ENCODE measurements at regions not wholly inside any gene's neighbourhood (a gene's known extent, or its start where the extent isn't known, plus 50 kb on each side); places are given as distances from the start of the nearest gene placed in this dataset.

DNA sequence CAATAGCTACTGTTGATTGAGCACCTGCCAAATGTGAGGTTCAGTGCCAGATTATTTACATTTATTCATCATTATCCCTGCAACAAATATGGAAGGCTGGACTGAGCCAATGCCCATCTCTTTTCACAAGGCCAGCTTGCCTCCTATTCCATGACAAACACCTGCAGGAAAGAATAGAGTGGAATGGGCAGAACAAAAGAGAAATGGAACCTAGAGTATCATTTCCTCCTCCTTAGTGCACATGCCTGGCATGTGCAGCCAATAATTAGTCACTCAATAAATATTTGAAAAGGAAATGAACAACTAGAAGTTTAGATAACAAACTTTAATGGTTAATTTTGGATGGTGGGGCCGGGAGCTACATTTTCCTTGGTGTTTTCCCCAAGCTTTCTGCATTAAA is 61.4 kb upstream of the MYRIP start:
- no TSS peak for BruUV-seq (replicated peaks)
- RAD21 ChIA-PET (ENCODE audit: low non-redundant PET in 1 of 2, low total read pairs in 2 of 2, uncharacterized antibody in 2 of 2, unreplicated experiment in 2 of 2): no interaction called here

DNA sequence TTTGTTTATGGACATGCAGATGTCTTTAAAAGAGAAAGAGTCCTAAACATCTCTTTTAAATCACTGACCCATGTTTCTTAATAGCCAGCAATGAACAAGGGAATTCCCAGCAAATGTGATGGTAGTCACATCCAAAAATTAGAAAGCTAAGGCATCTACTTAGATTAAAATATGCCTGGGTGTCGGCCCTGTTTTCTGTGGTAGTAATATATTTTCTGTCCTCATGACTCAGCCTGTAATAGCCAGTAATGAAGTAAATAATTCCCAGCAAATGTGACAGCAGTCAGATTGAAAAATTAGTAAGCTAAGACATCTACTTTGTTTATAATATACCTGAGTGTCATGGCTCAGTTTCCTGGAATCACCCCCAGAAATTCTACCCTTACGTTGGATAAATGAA is 60.6 kb upstream of the MYRIP start:
- Histone ChIP-seq H3K9me3 (ENCODE audit: control insufficient read depth in 1 of 2, insufficient read depth in 1 of 2, low read depth in 1 of 2, low read length in 2 of 2) (no peaks in the 10 kb centered on the region), H2AFZ (ENCODE audit: low read depth, low read length, poor library complexity, severe bottlenecking) (no peak overlapping the region), H3K9me2 (ENCODE audit: insufficient read depth) (no peaks in the 10 kb centered on the region), H3K4me2 (ENCODE audit: low read length) (no peak overlapping the region), H3K4me1 (ENCODE audit: control insufficient read depth in 1 of 2, insufficient read depth in 2 of 2, low read length in 2 of 2) (no peaks in the 10 kb centered on the region), H3K4me3 (replicated peaks in 1 of 2; ENCODE audit: low read depth in 1 of 2, low read length in 2 of 2) (no peak overlapping the region), H3K9ac (ENCODE audit: low read length) (no peak overlapping the region), H3K79me2 (ENCODE audit: insufficient read depth, low read length) (no peaks in the 10 kb centered on the region), H3K36me3 (ENCODE audit: control insufficient read depth in 1 of 2, insufficient read depth in 2 of 2, low read length in 2 of 2) (no peaks in the 10 kb centered on the region), H4K20me1 (ENCODE audit: insufficient read depth) (no peaks in the 10 kb centered on the region), H3K27ac (ENCODE audit: low read depth, low read length) (no peak overlapping the region), H3K27me3 (ENCODE audit: insufficient read depth, low read length) (no peaks in the 10 kb centered on the region)
- ATAC-seq (no peak), DNase-seq (ENCODE audit: low read depth, low spot score) (no peak)
- intact Hi-C loops (cut with micrococcal nuclease): no loop called here
- BruUV-seq (replicated peaks): no TSS peak
- ChIA-PET RAD21 (ENCODE audit: low non-redundant PET in 1 of 2, low total read pairs in 2 of 2, uncharacterized antibody in 2 of 2, unreplicated experiment in 2 of 2) (no interaction called here), POLR2A (no interaction called here), CTCF (no interaction called here)
- TF ChIP-seq ZNF274 (IDR thresholded peaks at IDR 0.05; ENCODE audit: low read depth, low read length) (no peak), JUND (IDR thresholded peaks at IDR 0.05) (no peak), TCF7L2 (IDR thresholded peaks at IDR 0.05; ENCODE audit: borderline replicate concordance, extremely low read depth, insufficient read depth, insufficient read length) (no peak), CBX3 (IDR thresholded peaks at IDR 0.05; ENCODE audit: low read depth) (no peak), SIN3A (IDR thresholded peaks at IDR 0.05; ENCODE audit: low read depth) (no peak), POLR2A (IDR thresholded peaks at IDR 0.05; ENCODE audit: borderline replicate concordance, extremely low read depth, insufficient read depth, insufficient read length) (no peak), FOSL1 (IDR thresholded peaks at IDR 0.05; ENCODE audit: low read depth) (no peak), CEBPB (IDR thresholded peaks at IDR 0.05; ENCODE audit: low read depth) (no peak), POLR2AphosphoS5 (IDR thresholded peaks at IDR 0.05; ENCODE audit: low read depth, low read length) (no peak)
- TF ChIP-seq, protein P1, sequence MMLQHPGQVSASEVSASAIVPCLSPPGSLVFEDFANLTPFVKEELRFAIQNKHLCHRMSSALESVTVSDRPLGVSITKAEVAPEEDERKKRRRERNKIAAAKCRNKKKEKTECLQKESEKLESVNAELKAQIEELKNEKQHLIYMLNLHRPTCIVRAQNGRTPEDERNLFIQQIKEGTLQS (IDR thresholded peaks at IDR 0.05): no peak
- TF ChIP-seq, protein P2, sequence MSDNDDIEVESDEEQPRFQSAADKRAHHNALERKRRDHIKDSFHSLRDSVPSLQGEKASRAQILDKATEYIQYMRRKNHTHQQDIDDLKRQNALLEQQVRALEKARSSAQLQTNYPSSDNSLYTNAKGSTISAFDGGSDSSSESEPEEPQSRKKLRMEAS (IDR thresholded peaks at IDR 0.05): no peak
- TF ChIP-seq, protein P3, sequence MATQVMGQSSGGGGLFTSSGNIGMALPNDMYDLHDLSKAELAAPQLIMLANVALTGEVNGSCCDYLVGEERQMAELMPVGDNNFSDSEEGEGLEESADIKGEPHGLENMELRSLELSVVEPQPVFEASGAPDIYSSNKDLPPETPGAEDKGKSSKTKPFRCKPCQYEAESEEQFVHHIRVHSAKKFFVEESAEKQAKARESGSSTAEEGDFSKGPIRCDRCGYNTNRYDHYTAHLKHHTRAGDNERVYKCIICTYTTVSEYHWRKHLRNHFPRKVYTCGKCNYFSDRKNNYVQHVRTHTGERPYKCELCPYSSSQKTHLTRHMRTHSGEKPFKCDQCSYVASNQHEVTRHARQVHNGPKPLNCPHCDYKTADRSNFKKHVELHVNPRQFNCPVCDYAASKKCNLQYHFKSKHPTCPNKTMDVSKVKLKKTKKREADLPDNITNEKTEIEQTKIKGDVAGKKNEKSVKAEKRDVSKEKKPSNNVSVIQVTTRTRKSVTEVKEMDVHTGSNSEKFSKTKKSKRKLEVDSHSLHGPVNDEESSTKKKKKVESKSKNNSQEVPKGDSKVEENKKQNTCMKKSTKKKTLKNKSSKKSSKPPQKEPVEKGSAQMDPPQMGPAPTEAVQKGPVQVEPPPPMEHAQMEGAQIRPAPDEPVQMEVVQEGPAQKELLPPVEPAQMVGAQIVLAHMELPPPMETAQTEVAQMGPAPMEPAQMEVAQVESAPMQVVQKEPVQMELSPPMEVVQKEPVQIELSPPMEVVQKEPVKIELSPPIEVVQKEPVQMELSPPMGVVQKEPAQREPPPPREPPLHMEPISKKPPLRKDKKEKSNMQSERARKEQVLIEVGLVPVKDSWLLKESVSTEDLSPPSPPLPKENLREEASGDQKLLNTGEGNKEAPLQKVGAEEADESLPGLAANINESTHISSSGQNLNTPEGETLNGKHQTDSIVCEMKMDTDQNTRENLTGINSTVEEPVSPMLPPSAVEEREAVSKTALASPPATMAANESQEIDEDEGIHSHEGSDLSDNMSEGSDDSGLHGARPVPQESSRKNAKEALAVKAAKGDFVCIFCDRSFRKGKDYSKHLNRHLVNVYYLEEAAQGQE (IDR thresholded peaks at IDR 0.05; ENCODE audit: low read depth): no peak

More for the DNA sequence above, 61.4 kb upstream of the MYRIP start:
- CTCF ChIA-PET: no interaction called here
- Histone ChIP-seq H3K36me3 (ENCODE audit: control insufficient read depth in 1 of 2, insufficient read depth in 2 of 2, low read length in 2 of 2) (no peaks in the 10 kb centered on the region), H3K4me2 (ENCODE audit: low read length) (no peak overlapping the region), H3K27ac (ENCODE audit: low read depth, low read length) (no peak overlapping the region), H3K79me2 (ENCODE audit: insufficient read depth, low read length) (no peaks in the 10 kb centered on the region), H4K20me1 (ENCODE audit: insufficient read depth) (no peaks in the 10 kb centered on the region), H2AFZ (ENCODE audit: low read depth, low read length, poor library complexity, severe bottlenecking) (no peak overlapping the region), H3K9me2 (ENCODE audit: insufficient read depth) (no peaks in the 10 kb centered on the region), H3K27me3 (ENCODE audit: insufficient read depth, low read length) (no peaks in the 10 kb centered on the region), H3K9ac (ENCODE audit: low read length) (no peak overlapping the region), H3K9me3 (ENCODE audit: control insufficient read depth in 1 of 2, insufficient read depth in 1 of 2, low read depth in 1 of 2, low read length in 2 of 2) (no peaks in the 10 kb centered on the region), H3K4me1 (ENCODE audit: control insufficient read depth in 1 of 2, insufficient read depth in 2 of 2, low read length in 2 of 2) (no peaks in the 10 kb centered on the region), H3K4me3 (replicated peaks in 1 of 2; ENCODE audit: low read depth in 1 of 2, low read length in 2 of 2) (no peak overlapping the region)
- DNase-seq (ENCODE audit: low read depth, low spot score) (no peak), ATAC-seq (no peak)
- intact Hi-C loops (cut with micrococcal nuclease): no loop called here
- TF ChIP-seq ELF1 (IDR thresholded peaks at IDR 0.05; ENCODE audit: borderline replicate concordance, low read depth) (no peak), RAD21 (IDR thresholded peaks at IDR 0.05; ENCODE audit: low read depth) (no peak), POLR2A (IDR thresholded peaks at IDR 0.05; ENCODE audit: borderline replicate concordance, extremely low read depth, insufficient read depth, insufficient read length) (no peak), EZH2phosphoT487 (IDR thresholded peaks at IDR 0.05; ENCODE audit: borderline replicate concordance) (no peak)
- TF ChIP-seq, protein P4, sequence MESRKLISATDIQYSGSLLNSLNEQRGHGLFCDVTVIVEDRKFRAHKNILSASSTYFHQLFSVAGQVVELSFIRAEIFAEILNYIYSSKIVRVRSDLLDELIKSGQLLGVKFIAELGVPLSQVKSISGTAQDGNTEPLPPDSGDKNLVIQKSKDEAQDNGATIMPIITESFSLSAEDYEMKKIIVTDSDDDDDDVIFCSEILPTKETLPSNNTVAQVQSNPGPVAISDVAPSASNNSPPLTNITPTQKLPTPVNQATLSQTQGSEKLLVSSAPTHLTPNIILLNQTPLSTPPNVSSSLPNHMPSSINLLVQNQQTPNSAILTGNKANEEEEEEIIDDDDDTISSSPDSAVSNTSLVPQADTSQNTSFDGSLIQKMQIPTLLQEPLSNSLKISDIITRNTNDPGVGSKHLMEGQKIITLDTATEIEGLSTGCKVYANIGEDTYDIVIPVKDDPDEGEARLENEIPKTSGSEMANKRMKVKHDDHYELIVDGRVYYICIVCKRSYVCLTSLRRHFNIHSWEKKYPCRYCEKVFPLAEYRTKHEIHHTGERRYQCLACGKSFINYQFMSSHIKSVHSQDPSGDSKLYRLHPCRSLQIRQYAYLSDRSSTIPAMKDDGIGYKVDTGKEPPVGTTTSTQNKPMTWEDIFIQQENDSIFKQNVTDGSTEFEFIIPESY (IDR thresholded peaks at IDR 0.05; ENCODE audit: extremely low read depth, insufficient replicate concordance, low read length): no peak
- TF ChIP-seq, protein P1 (IDR thresholded peaks at IDR 0.05): no peak
- POLR2A ChIA-PET: no interaction called here

Measured in HCT116 (cell line).